ENCODE measurements at regions not wholly inside any gene's neighbourhood (a gene's known extent, or its start where the extent isn't known, plus 50 kb on each side); places are given as distances from the start of the nearest gene placed in this dataset.

- no peaks in the 10 kb centered on the region for H3K36me3 ChIP-seq (ENCODE audit: control insufficient read depth, insufficient read depth, low read length)
- no peaks in the 10 kb centered on the region for H3K27me3 ChIP-seq (ENCODE audit: control insufficient read depth, insufficient read depth, low read length)
- H3K9me3 ChIP-seq (ENCODE audit: control insufficient read depth, insufficient read depth, low read length), result no peaks in the 10 kb centered on the region
- H3K4me1 ChIP-seq (ENCODE audit: control insufficient read depth, insufficient read depth, low read length), result no peaks in the 10 kb centered on the region
- no peak for DNase-seq (ENCODE audit: low read depth, low spot score)
- H3K27ac ChIP-seq (ENCODE audit: low read length), result no peak overlapping the region
- H3K4me3 ChIP-seq (ENCODE audit: low read length), result no peak overlapping the region
These were observed 183.5 kb downstream of the PCDH7 start for GRCh38 chr4:30903502-30904214.

- H3K27me3 ChIP-seq (ENCODE audit: control insufficient read depth, insufficient read depth, low read length), result no peaks in the 10 kb centered on the region
- no peaks in the 10 kb centered on the region for H3K36me3 ChIP-seq (ENCODE audit: control insufficient read depth, insufficient read depth, low read length)
- DNase-seq (ENCODE audit: low read depth, low spot score), result no peak
- no peaks in the 10 kb centered on the region for H3K9me3 ChIP-seq (ENCODE audit: control insufficient read depth, insufficient read depth, low read length)
- H3K27ac ChIP-seq (ENCODE audit: low read length), result no peak overlapping the region
- no CpG with 5 or more reads among the region's 2 CpGs for WGBS (ENCODE audit: insufficient coverage, insufficient read length)
- H3K4me3 ChIP-seq (ENCODE audit: low read length), result no peak overlapping the region
- H3K4me1 ChIP-seq (ENCODE audit: control insufficient read depth, insufficient read depth, low read length), result no peaks in the 10 kb centered on the region
These were observed 184.0 kb downstream of the PCDH7 start for GRCh38 chr4:30904215-30904555.

- Histone ChIP-seq H3K9me3 (ENCODE audit: control insufficient read depth, insufficient read depth, low read length) (no peaks in the 10 kb centered on the region), H3K4me3 (ENCODE audit: low read length) (no peak overlapping the region), H3K27me3 (ENCODE audit: control insufficient read depth, insufficient read depth, low read length) (no peaks in the 10 kb centered on the region), H3K36me3 (ENCODE audit: control insufficient read depth, insufficient read depth, low read length) (no peaks in the 10 kb centered on the region), H3K27ac (ENCODE audit: low read length) (no peak overlapping the region), H3K4me1 (ENCODE audit: control insufficient read depth, insufficient read depth, low read length) (no peaks in the 10 kb centered on the region)
- WGBS (ENCODE audit: insufficient coverage, insufficient read length), result no CpG with 5 or more reads among the region's 2 CpGs
- DNase-seq (ENCODE audit: low read depth, low spot score), result no peak
These were observed 184.4 kb downstream of the PCDH7 start for GRCh38 chr4:30904588-30904987.

GRCh38 chr4:30912098-30912714, 192.0 kb downstream of the PCDH7 start:
- Histone ChIP-seq H3K36me3 (ENCODE audit: control insufficient read depth, insufficient read depth, low read length) (no peaks in the 10 kb centered on the region), H3K4me3 (ENCODE audit: low read length) (no peak overlapping the region), H3K4me1 (ENCODE audit: control insufficient read depth, insufficient read depth, low read length) (no peaks in the 10 kb centered on the region), H3K27ac (ENCODE audit: low read length) (no peak overlapping the region), H3K27me3 (ENCODE audit: control insufficient read depth, insufficient read depth, low read length) (no peaks in the 10 kb centered on the region), H3K9me3 (ENCODE audit: control insufficient read depth, insufficient read depth, low read length) (no peaks in the 10 kb centered on the region)
- no CpG with 5 or more reads among the region's 1 CpG for WGBS (ENCODE audit: insufficient coverage, insufficient read length)
- no peak for DNase-seq (ENCODE audit: low read depth, low spot score)

GRCh38 chr4:30916337-30917274, 196.4 kb downstream of the PCDH7 start:
- no peak for DNase-seq (ENCODE audit: low read depth, low spot score)
- Histone ChIP-seq H3K27ac (ENCODE audit: low read length) (no peak overlapping the region), H3K9me3 (ENCODE audit: control insufficient read depth, insufficient read depth, low read length) (no peaks in the 10 kb centered on the region), H3K4me1 (ENCODE audit: control insufficient read depth, insufficient read depth, low read length) (no peaks in the 10 kb centered on the region), H3K36me3 (ENCODE audit: control insufficient read depth, insufficient read depth, low read length) (no peaks in the 10 kb centered on the region), H3K27me3 (ENCODE audit: control insufficient read depth, insufficient read depth, low read length) (no peaks in the 10 kb centered on the region), H3K4me3 (ENCODE audit: low read length) (no peak overlapping the region)
- no CpG with 5 or more reads among the region's 5 CpGs for WGBS (ENCODE audit: insufficient coverage, insufficient read length)

- Histone ChIP-seq H3K9me3 (ENCODE audit: control insufficient read depth, insufficient read depth, low read length) (no peaks in the 10 kb centered on the region), H3K4me3 (ENCODE audit: low read length) (no peak overlapping the region), H3K27ac (ENCODE audit: low read length) (no peak overlapping the region), H3K36me3 (ENCODE audit: control insufficient read depth, insufficient read depth, low read length) (no peaks in the 10 kb centered on the region), H3K4me1 (ENCODE audit: control insufficient read depth, insufficient read depth, low read length) (no peaks in the 10 kb centered on the region), H3K27me3 (ENCODE audit: control insufficient read depth, insufficient read depth, low read length) (no peaks in the 10 kb centered on the region)
- DNase-seq (ENCODE audit: low read depth, low spot score), result no peak
These were observed 197.8 kb downstream of the PCDH7 start for GRCh38 chr4:30917946-30918345.

- Histone ChIP-seq H3K27me3 (ENCODE audit: control insufficient read depth, insufficient read depth, low read length) (no peaks in the 10 kb centered on the region), H3K9me3 (ENCODE audit: control insufficient read depth, insufficient read depth, low read length) (no peaks in the 10 kb centered on the region), H3K27ac (ENCODE audit: low read length) (no peak overlapping the region), H3K4me3 (ENCODE audit: low read length) (no peak overlapping the region), H3K4me1 (ENCODE audit: control insufficient read depth, insufficient read depth, low read length) (no peaks in the 10 kb centered on the region), H3K36me3 (ENCODE audit: control insufficient read depth, insufficient read depth, low read length) (no peaks in the 10 kb centered on the region)
- no CpG with 5 or more reads among the region's 1 CpG for WGBS (ENCODE audit: insufficient coverage, insufficient read length)
- DNase-seq (ENCODE audit: low read depth, low spot score), result no peak
These were observed 199.3 kb downstream of the PCDH7 start for GRCh38 chr4:30919458-30919857.

- no peaks in the 10 kb centered on the region for H3K36me3 ChIP-seq (ENCODE audit: control insufficient read depth, insufficient read depth, low read length)
- peak; percentile 25 for DNase-seq (ENCODE audit: low read depth, low spot score)
- no peaks in the 10 kb centered on the region for H3K9me3 ChIP-seq (ENCODE audit: control insufficient read depth, insufficient read depth, low read length)
- H3K4me1 ChIP-seq (ENCODE audit: control insufficient read depth, insufficient read depth, low read length), result no peaks in the 10 kb centered on the region
- no peak overlapping the region for H3K27ac ChIP-seq (ENCODE audit: low read length)
- H3K4me3 ChIP-seq (ENCODE audit: low read length), result no peak overlapping the region
- no CpG with 5 or more reads among the region's 11 CpGs for WGBS (ENCODE audit: insufficient coverage, insufficient read length)
- H3K27me3 ChIP-seq (ENCODE audit: control insufficient read depth, insufficient read depth, low read length), result no peaks in the 10 kb centered on the region
These were observed 199.9 kb downstream of the PCDH7 start for GRCh38 chr4:30920043-30920442.

- Histone ChIP-seq H3K36me3 (ENCODE audit: control insufficient read depth, insufficient read depth, low read length) (no peaks in the 10 kb centered on the region), H3K9me3 (ENCODE audit: control insufficient read depth, insufficient read depth, low read length) (no peaks in the 10 kb centered on the region), H3K27ac (ENCODE audit: low read length) (no peak overlapping the region), H3K4me3 (ENCODE audit: low read length) (no peak overlapping the region), H3K4me1 (ENCODE audit: control insufficient read depth, insufficient read depth, low read length) (no peaks in the 10 kb centered on the region), H3K27me3 (ENCODE audit: control insufficient read depth, insufficient read depth, low read length) (no peaks in the 10 kb centered on the region)
- no CpG with 5 or more reads among the region's 4 CpGs for WGBS (ENCODE audit: insufficient coverage, insufficient read length)
- no peak for DNase-seq (ENCODE audit: low read depth, low spot score)
These were observed 202.5 kb downstream of the PCDH7 start for GRCh38 chr4:30922625-30923024.

- Histone ChIP-seq H3K4me1 (ENCODE audit: control insufficient read depth, insufficient read depth, low read length) (no peaks in the 10 kb centered on the region), H3K27ac (ENCODE audit: low read length) (no peak overlapping the region), H3K27me3 (ENCODE audit: control insufficient read depth, insufficient read depth, low read length) (no peaks in the 10 kb centered on the region), H3K9me3 (ENCODE audit: control insufficient read depth, insufficient read depth, low read length) (no peaks in the 10 kb centered on the region), H3K36me3 (ENCODE audit: control insufficient read depth, insufficient read depth, low read length) (no peaks in the 10 kb centered on the region), H3K4me3 (ENCODE audit: low read length) (no peak overlapping the region)
- DNase-seq (ENCODE audit: low read depth, low spot score), result no peak
These were observed 204.3 kb downstream of the PCDH7 start for GRCh38 chr4:30924495-30924894.

Data from iPS DF 6.9 (cell line).